Embryonic facial prominence (tissue), 1 donor: ENCODE measurements at regions not wholly inside any gene's neighbourhood (a gene's known extent, or its start where the extent isn't known, plus 50 kb on each side); places are given as distances from the start of the nearest gene placed in this dataset.

Experiments
- DNase-seq: peaks from one replicate; pipeline ENCODE4 v3.0.0-alpha.2; 2016; ENCODE audit errors: extremely low spot score

DNA sequence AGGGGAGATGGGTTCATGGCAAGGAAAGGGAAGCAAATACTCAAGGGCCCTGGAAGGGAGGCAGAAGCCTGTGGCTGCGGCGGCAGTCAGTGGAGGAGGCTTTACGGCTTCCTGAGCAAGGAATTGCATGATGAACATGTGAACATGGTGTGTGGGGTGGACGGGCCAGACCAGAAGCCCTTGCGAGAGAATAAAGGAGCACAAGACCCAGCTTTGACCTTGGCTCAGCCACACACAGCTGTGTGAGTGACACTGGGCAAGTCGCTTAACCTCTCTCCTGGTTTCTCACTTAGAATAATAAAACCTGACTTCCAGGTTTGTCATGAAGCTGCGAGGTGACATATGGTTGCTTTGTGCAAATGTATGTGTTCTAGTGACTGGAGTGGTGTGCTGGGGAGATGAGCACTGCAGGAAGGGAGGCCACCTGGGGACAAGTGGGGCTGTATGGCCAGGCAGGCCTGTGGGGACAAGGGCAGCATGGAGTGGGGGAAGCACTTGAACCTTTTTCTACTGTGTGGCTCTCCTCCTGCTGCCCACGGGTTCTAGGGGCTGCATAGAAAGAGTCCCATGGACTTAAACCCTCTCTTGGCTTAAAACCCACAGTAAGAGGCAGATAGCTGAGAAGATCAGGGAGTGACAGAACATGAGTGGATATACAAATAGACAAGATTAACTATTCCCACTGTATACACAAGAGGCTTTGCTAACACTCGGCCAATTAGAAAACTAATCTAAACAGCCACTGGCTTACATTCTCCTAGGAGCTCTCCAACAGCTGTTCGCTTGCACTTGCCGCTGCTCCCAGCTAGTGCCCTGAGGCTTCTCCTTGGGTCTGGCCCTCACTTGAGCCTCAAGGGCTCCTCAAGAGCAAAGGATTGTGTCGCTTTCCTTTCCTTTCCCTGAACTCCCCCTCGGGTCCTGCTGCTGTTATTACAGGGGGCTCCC, 67.3 kb upstream of the CDON start:
- no peak for DNase-seq

DNA sequence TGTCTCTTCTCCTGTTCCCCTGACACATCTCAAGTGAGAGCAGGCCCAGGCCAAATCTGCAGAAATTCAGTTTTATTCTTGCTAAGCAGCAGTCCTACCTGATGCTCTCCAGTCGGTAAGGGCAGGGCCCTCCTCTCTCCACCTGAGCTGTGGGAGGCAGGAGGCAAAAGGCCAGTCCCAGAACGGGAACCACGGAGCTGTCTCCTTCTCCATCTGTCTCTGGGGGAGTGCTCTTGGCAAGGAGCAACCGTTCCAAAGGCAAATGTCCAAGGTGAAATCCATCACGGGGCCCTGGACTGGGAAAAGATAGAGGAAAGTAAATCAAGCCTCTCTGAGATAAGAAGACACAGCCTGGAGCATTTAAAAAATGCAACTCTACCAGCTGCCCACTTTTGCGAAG, 65.2 kb upstream of the CDON start:
- DNase-seq: no peak

DNA sequence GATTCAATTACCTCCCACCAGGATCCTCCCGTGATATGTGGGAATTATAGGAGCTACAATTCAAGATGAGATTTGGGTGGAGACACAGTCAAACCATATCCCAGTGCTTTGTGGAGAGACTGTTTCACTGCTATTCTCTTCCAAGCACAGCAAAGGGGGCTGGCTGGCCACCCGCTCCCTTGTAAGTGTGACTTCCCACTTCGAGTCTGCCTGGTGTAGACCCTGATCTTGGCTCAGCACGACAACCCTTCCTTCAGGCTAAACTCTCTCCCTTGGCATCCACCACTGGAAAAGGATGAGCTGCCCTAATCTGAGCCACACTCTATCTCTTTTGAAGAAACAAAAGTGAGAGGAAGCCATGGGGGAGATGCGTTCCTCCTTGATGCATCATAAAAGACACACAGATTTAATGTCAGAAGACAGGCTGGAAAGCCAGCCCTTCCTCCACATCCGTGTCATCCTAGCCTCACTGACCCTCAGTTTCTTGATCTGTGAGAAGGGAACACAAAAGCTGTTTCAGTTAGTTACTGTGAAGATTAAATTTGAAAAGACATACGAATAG, 64.7 kb upstream of the CDON start:
- DNase-seq: no peak

DNA sequence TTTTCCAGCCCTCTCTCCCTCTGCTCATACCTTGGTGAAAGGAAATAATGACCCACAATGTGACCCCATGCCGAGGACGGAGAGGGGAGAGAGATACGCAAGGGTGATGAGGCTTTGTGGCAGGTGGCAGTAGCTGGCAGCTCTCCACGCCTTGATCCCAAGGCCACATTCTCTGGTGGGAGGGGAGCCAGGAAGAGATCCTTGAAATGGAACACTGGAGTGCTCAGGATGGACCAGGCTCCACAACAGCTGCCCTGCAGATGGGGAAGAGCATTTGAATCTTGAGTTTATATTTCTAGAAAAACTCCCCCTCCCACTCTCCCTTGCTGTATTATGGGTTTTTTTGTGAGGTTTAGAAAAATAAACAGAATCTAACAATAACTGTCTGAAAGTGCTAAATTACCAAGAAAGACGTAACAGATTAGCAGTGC, 61.6 kb upstream of the CDON start:
- no peak for DNase-seq

DNA sequence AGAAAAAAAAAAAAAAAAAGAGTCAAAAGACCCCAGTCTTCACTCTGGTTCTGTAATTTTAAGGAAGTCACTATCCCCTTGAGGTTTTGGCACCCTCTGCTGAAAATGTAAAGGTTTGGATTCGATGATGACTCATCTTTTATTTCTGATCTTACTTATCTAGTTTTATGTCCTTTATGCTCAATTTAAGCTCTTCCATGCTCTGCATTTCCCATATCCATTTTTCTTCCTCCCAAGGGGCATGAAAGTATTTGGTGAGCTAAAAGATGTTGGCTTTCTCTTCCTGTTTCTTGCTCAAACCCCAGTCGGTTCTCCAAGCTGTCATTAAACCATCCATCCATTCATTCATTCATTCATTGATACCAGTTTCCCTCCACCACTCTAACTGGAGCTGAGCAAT, 61.0 kb upstream of the CDON start:
- DNase-seq: no peak

DNA sequence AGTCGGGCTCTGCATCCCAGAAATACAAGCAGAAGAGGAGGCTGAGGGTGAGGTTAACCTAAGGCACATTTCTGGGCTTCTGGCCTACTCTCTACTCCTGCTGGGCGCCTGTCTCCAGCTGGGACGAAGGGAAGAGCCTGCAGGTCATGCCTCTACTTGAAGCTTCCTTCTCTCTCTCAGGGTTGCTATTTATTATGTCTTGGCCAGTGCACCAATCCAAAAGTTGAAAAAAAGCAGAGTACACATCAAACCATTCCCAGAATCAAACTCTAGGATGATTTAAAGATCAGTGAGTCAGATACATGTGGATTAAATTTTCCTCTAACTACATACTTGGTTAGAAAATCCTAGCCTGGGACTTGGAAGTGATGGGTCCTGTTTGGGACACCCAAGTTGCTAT, 60.2 kb upstream of the CDON start:
- DNase-seq: no peak

DNA sequence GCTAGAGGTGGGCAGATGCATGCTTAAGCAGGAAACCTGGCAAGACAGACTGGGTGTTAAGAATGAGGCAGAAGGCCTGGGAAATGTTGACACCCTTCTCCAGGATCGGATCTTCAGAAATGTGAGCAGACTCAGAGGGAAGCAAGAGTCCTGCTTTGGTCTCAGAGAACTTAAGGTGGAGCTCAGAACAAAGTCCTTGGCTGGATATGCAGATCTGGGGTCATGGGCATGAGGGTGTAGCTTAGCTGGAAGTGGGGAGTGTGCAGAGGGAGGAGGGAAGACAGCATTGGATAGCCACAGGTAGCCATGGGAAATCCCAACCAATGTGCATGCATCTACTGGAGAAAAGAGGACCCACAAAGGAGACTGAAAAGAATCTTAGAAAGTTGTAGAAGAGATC, 58.6 kb upstream of the CDON start:
- DNase-seq: no peak

DNA sequence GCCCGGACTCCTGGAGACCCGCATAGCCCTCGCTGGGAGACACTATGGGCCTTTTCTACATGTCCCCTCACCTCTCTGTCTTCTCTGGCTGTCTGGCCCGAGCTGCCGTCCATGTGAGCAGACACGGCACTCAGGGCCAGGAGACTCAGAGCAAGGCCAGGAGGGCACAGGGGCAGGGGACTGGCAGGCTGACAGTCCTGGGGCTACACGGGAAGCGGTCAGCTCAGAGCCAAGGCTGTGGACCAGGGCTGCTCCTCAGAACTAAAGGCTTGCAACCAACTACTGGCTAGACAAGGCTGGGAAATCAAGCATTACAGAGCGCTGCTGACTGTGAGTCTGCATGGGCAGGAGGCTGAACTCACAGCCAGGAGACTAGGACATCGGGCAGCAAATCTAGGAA, 56.1 kb upstream of the CDON start:
- DNase-seq: no peak

DNA sequence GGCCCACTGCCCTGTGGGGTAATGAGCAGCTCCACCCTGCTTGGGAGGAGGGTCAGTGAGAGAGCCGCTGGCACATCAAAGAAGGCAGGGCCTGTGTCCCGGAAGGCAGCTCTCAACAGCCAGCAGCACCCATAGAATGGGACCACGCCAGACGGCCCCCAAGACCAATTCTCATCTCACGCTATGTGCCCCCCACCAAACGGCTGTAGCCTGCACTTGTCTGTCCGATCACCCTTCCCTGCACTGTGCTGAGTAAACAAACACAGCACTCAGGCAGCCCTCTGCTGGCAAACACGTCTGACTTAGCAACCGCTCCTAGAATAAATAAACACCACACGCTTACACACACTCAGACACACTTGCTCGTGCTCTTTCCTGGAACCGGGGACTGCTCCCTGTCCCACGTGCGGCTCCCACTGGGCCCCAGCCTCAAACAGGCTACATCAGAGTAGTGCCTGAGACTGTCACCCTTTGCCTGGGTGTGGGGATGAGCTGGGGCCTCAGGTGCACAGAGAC, 53.2 kb upstream of the CDON start:
- DNase-seq: peak; percentile 90

DNA sequence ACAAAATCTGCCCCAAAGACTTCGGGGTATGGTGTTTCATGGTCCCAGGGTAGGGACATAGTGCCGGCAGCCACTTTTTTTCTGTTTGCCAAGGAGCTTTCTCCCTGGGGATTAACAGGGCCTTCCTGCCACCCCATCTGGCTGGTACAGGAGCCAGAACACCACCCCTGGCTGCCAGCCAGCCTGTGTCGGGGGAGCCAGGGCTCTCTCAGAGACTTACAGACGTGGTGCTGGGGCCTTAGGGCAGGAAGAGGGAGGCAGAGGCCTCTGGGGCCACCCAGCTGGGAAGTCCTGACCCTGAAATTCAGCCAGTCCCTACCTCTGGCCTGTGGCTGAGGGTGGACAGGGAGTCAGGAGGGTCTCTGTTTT, 52.4 kb upstream of the CDON start:
- no peak for DNase-seq

DNA sequence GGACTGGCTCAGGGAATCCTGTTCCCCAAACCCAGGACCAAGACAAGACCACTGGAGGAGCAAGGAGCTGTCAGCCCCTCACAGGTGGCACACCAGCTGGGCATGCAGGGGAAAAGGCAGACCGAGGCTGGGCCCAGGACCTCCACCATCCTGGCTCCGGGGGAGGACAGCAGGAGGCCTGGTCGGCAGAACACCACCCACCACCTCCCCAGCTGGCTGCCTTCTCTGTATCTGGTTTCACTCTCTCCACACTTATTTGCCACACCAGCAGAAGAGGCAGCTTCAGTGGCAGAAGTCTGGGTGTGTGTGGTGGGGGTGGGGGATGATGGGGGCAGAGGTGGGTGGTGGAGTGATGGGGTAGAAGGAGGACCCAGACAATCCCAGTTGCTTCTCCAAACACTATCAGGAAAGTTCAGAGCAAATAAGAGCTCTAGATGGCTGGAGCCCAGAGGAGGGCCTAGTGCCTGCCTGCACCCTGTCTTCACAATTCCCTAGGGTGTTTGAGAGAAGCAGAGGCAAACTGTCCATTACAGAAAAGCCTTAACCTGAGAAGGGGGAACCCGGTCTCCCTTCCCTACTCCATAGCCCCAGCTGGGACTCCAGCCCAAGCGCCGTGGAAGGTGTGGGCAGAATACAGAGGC, 51.9 kb upstream of the CDON start:
- DNase-seq: no peak

DNA sequence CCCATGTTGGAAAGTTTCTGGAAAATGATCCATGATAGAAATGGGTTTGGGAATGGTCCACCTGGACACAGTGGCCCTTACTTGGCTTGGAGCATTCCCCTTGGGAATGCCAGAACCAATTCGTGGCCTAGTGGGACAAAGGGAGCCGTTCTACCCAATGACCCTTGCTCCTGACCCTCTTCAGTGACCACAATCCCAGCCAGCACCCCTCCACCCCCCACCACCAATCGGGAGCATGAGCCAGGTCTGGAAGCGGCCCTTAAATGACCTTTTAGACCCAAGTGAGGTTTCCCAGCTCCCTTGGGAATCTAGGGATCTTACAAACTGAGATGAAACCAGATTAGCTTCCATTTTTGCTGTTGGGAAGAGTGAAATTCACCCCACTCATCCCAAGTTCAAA, 51.3 kb upstream of the CDON start:
- no peak for DNase-seq

DNA sequence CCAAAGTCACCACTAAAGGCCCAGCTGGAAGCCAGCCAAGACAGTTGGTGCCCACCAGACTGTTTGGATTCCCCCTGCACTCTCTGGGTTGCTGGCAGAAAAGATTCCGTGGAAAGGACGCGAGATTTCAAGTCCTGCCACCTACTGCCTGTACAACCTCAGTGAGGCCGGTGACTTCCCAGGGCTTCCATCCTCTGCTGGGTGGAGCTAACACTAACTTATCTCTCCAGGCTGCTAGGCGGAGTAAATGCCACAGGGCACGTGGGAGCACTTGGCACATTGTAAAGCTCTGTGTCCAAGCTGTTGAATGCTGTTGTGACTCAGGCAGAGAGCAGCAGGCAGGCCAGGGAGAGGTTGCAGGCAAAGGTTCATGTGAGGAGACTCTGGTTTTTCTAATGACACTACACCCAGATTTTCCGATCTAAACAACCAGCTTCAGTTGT, 50.9 kb upstream of the CDON start:
- no peak for DNase-seq

DNA sequence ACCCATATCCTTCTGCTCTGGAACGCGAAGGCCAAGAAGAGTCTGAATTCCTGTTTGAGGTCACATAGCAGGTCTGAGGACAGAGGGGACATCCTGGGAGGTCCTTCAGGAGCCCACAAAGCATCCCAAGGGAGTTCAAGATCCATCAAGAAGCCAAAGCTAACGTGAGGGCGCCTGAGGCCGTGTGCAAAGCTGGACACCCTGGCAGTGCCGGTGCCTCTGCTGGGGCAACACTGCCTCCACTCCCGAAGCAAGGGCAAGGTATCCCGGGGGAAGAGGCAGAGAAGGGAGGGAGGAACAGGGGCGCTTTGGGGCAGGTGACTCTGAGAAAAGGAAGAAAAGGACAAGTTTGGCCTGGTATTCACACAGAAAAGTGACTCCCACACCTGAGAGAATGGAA, 50.3 kb upstream of the CDON start:
- no peak for DNase-seq

DNA sequence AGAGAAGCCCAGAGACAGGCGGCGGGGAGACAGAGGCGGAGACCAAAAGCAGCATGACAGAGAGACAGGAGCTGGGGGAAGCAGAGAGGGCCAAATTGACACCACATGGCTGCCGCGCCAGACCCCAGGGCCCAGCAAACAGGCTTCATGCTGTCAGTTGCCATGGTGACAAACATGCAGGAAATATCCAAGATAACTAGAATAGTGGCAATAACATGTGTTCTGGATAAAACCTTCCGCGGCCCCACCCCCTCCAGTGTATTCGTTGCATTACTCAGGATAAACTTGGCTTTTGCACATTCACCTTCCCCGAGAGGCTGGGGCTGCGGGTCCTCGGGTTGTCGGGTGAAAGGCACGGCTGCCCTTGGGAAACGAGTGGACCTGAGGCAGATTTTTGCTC, 49.9 kb upstream of the CDON start:
- DNase-seq: peak; percentile 94
